Keratinocyte (primary cell): ENCODE measurements at regions not wholly inside any gene's neighbourhood (a gene's known extent, or its start where the extent isn't known, plus 50 kb on each side); places are given as distances from the start of the nearest gene placed in this dataset.

Source experiments
- DNase-seq: peaks from one replicate; pipeline ENCODE4 v3.0.0-alpha.2; 2011; ENCODE audit warnings: low read depth, missing footprints, low spot score
- FAIRE-seq: peaks from 2 replicates; lab custom pipeline; 2011; peaks lifted over from hg19 to GRCh38; lab: Jason Lieb, UNC
- H2AFZ ChIP-seq: 2 replicates; pipeline ENCODE4 v1.6.0; 2012; ENCODE audit warnings: low read length, control low read depth, inconsistent platforms; ENCODE audit not compliant: control insufficient read depth
- H3K27ac ChIP-seq: 2 replicates; pipeline ENCODE4 v1.5.1; 2011; ENCODE audit warnings: low read length; ENCODE audit not compliant: control insufficient read depth, insufficient read depth
- H3K27me3 ChIP-seq: 3 replicates; pipeline ENCODE4 v1.6.0; 2011; ENCODE audit warnings: low read length; ENCODE audit not compliant: control insufficient read depth, insufficient read depth; ENCODE audit errors: extremely low read depth
- H3K36me3 ChIP-seq, 2 experiments: 2 replicates in 1 of 2; 3 replicates in 1 of 2; pipeline ENCODE4 v1.5.1; 2011; ENCODE audit warnings: low read length in 2 of 2, mild to moderate bottlenecking in 1 of 2; ENCODE audit not compliant: control insufficient read depth in 2 of 2, insufficient read depth in 2 of 2; ENCODE audit errors: extremely low read depth in 1 of 2
- H3K4me1 ChIP-seq: 3 replicates; pipeline ENCODE4 v1.5.1; 2011; ENCODE audit warnings: low read length; ENCODE audit not compliant: control insufficient read depth, insufficient read depth; ENCODE audit errors: extremely low read depth
- H3K4me2 ChIP-seq: 3 replicates; pipeline ENCODE4 v1.6.0; 2011; ENCODE audit warnings: low read depth, low read length; ENCODE audit not compliant: control insufficient read depth, insufficient read depth; ENCODE audit errors: extremely low read depth
- H3K4me3 ChIP-seq, 3 experiments: fragments of 200-600 bp in 1 of 3; sonication (generic) in 1 of 3; 2 replicates in 2 of 3; 3 replicates in 1 of 3; pipeline ENCODE4 v1.5.1; 2011 to 2016; ENCODE audit warnings: low read length in 3 of 3, mild to moderate bottlenecking in 3 of 3, control low read depth in 2 of 3, inconsistent platforms in 1 of 3, low read depth in 1 of 3, mixed read lengths in 1 of 3, mixed run types in 1 of 3, moderate library complexity in 1 of 3; ENCODE audit not compliant: control insufficient read depth in 2 of 3, insufficient read depth in 2 of 3; ENCODE audit errors: extremely low read depth in 1 of 3
- H3K79me2 ChIP-seq: 2 replicates; pipeline ENCODE4 v1.6.0; 2012; ENCODE audit warnings: low read length; ENCODE audit not compliant: control insufficient read depth, insufficient read depth
- H3K9ac ChIP-seq: 3 replicates; pipeline ENCODE4 v1.6.0; 2011; ENCODE audit warnings: low read length; ENCODE audit not compliant: control insufficient read depth, insufficient read depth; ENCODE audit errors: extremely low read depth
- H3K9me1 ChIP-seq: 3 replicates; pipeline ENCODE4 v1.6.0; 2011; ENCODE audit warnings: low read length; ENCODE audit not compliant: control insufficient read depth, insufficient read depth; ENCODE audit errors: extremely low read depth
- H3K9me3 ChIP-seq: 2 replicates; pipeline ENCODE4 v1.5.1; 2012; ENCODE audit warnings: low read depth, low read length; ENCODE audit not compliant: control insufficient read depth
- H4K20me1 ChIP-seq: 3 replicates; pipeline ENCODE4 v1.6.0; 2011; ENCODE audit warnings: low read length; ENCODE audit not compliant: control insufficient read depth, insufficient read depth; ENCODE audit errors: extremely low read depth
- EZH2 ChIP-seq: IDR thresholded peaks from one replicate; pipeline ENCODE4 v1.6.1; 2012; ENCODE audit warnings: inconsistent platforms, mild to moderate bottlenecking, low read length, moderate library complexity
- dilution Hi-C: fragments of 300-500 bp; cut with MboI; formaldehyde crosslinking; loops from one replicate; pipeline ENCODE4 v1.7.0; 2020; ENCODE audit warnings: low sequenced_read_pairs; ENCODE audit not compliant: extremely low pct_ligation_motif_present
- TF ChIP-seq, protein P1 (sequence below), 3 experiments: IDR thresholded peaks in 1 of 3; conservative IDR thresholded peaks in 1 of 3; optimal IDR thresholded peaks in 1 of 3; 2 replicates in 2 of 3; 3 replicates in 1 of 3; pipeline versions ENCODE3 to v1.5.1; 2011; ENCODE audit warnings: low read length in 3 of 3, mild to moderate bottlenecking in 3 of 3, moderate library complexity in 2 of 3, control low read depth in 1 of 3, inconsistent platforms in 1 of 3; ENCODE audit not compliant: insufficient read depth in 2 of 3; ENCODE audit errors: extremely low read depth in 1 of 3

GRCh38 chr4:115970859-115971258 lies 857.4 kb upstream of the NDST4 start:
- H3K27me3 ChIP-seq = no peaks in the 10 kb centered on the region
- H3K4me3 ChIP-seq = no peak overlapping the region
- H3K9ac ChIP-seq = no peak overlapping the region
- H3K4me1 ChIP-seq = peaks cover 5% of the 10 kb centered on the region
- dilution Hi-C loops = no loop called here
- H2AFZ ChIP-seq = no peak overlapping the region
- no peak overlapping the region for H3K4me2 ChIP-seq
- TF ChIP-seq, protein P1, sequence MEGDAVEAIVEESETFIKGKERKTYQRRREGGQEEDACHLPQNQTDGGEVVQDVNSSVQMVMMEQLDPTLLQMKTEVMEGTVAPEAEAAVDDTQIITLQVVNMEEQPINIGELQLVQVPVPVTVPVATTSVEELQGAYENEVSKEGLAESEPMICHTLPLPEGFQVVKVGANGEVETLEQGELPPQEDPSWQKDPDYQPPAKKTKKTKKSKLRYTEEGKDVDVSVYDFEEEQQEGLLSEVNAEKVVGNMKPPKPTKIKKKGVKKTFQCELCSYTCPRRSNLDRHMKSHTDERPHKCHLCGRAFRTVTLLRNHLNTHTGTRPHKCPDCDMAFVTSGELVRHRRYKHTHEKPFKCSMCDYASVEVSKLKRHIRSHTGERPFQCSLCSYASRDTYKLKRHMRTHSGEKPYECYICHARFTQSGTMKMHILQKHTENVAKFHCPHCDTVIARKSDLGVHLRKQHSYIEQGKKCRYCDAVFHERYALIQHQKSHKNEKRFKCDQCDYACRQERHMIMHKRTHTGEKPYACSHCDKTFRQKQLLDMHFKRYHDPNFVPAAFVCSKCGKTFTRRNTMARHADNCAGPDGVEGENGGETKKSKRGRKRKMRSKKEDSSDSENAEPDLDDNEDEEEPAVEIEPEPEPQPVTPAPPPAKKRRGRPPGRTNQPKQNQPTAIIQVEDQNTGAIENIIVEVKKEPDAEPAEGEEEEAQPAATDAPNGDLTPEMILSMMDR (optimal IDR thresholded peaks at IDR 0.05 in 1 of 3, IDR thresholded peaks at IDR 0.05 in 1 of 3, conservative IDR thresholded peaks at IDR 0.05 in 1 of 3; ENCODE audit: extremely low read depth in 1 of 3, insufficient read depth in 2 of 3, low read length in 3 of 3) = no peak
- TF ChIP-seq EZH2 = no peak
- no peaks in the 10 kb centered on the region for H3K9me1 ChIP-seq
- H3K79me2 ChIP-seq = no peaks in the 10 kb centered on the region
- H3K9me3 ChIP-seq = no peaks in the 10 kb centered on the region
- DNase-seq = no peak
- H4K20me1 ChIP-seq = no peaks in the 10 kb centered on the region
- H3K27ac ChIP-seq = no peak overlapping the region
- no peaks in the 10 kb centered on the region for H3K36me3 ChIP-seq
- no peak for FAIRE-seq

- no peak for DNase-seq
Observed at GRCh38 chr4:115969756-115970155, 856.3 kb upstream of the NDST4 start.

More at GRCh38 chr4:115969756-115970155, 856.3 kb upstream of the NDST4 start:
- dilution Hi-C loops = no loop called here
- Histone ChIP-seq H3K9me1 (no peaks in the 10 kb centered on the region), H4K20me1 (no peaks in the 10 kb centered on the region), H3K4me2 (no peak overlapping the region), H3K9me3 (no peaks in the 10 kb centered on the region), H3K4me3 (no peak overlapping the region), H3K4me1 (peaks cover 5% of the 10 kb centered on the region), H3K79me2 (no peaks in the 10 kb centered on the region), H3K27ac (no peak overlapping the region), H3K9ac (no peak overlapping the region), H2AFZ (peak overlapping the region; percentile 56), H3K36me3 (no peaks in the 10 kb centered on the region), H3K27me3 (no peaks in the 10 kb centered on the region)
- TF ChIP-seq EZH2 = no peak
- TF ChIP-seq, protein P1 (optimal IDR thresholded peaks at IDR 0.05 in 1 of 3, IDR thresholded peaks at IDR 0.05 in 1 of 3, conservative IDR thresholded peaks at IDR 0.05 in 1 of 3; ENCODE audit: extremely low read depth in 1 of 3, insufficient read depth in 2 of 3, low read length in 3 of 3) = no peak
- FAIRE-seq = no peak
